GM23248 (cell line): ENCODE measurements at regions not wholly inside any gene's neighbourhood (a gene's known extent, or its start where the extent isn't known, plus 50 kb on each side); places are given as distances from the start of the nearest gene placed in this dataset.

Experiments
- DNase-seq: peaks from one replicate; pipeline ENCODE4 v3.0.0-alpha.2; 2015
- H2AFZ ChIP-seq: fragments of 200-600 bp; sonication (generic); 2 replicates; pipeline ENCODE4 v1.6.1; 2016; ENCODE audit warnings: antibody characterized with exemption
- H3F3A ChIP-seq: fragments of 200-600 bp; sonication (generic); 2 replicates; pipeline ENCODE4 v1.6.1; 2016; ENCODE audit warnings: mild to moderate bottlenecking, antibody characterized with exemption, mixed run types; ENCODE audit not compliant: insufficient read depth
- H3K27ac ChIP-seq: fragments of 200-600 bp; sonication (generic); 2 replicates; pipeline ENCODE4 v1.5.1; 2016; ENCODE audit warnings: mild to moderate bottlenecking
- H3K27me3 ChIP-seq: fragments of 200-600 bp; sonication (generic); replicated peaks from 2 replicates; pipeline ENCODE4 v1.6.1; 2016; ENCODE audit warnings: mild to moderate bottlenecking; ENCODE audit not compliant: insufficient read depth
- H3K36me3 ChIP-seq: fragments of 200-600 bp; sonication (generic); 2 replicates; pipeline ENCODE4 v1.6.1; 2016; ENCODE audit warnings: low read depth, mild to moderate bottlenecking
- H3K4me1 ChIP-seq: fragments of 200-600 bp; sonication (generic); 2 replicates; pipeline ENCODE4 v1.6.1; 2016; ENCODE audit warnings: mild to moderate bottlenecking; ENCODE audit not compliant: insufficient read depth
- H3K4me2 ChIP-seq: fragments of 200-600 bp; sonication (generic); one replicate; pipeline ENCODE4 v1.6.1; 2016; ENCODE audit warnings: mild to moderate bottlenecking; ENCODE audit not compliant: unreplicated experiment
- H3K4me3 ChIP-seq: fragments of 200-600 bp; sonication (generic); 2 replicates; pipeline ENCODE4 v1.5.1; 2016; ENCODE audit warnings: mild to moderate bottlenecking
- H3K79me2 ChIP-seq: fragments of 200-600 bp; sonication (generic); 2 replicates; pipeline ENCODE4 v1.6.1; 2016; ENCODE audit warnings: mild to moderate bottlenecking; ENCODE audit not compliant: insufficient read depth
- H3K9ac ChIP-seq: fragments of 200-600 bp; sonication (generic); 2 replicates; pipeline ENCODE4 v1.6.1; 2016; ENCODE audit warnings: mild to moderate bottlenecking
- H3K9me2 ChIP-seq: fragments of 200-600 bp; sonication (generic); 2 replicates; pipeline ENCODE4 v1.6.1; 2016; ENCODE audit warnings: mixed run types, mild to moderate bottlenecking, moderate library complexity; ENCODE audit not compliant: insufficient read depth
- H3K9me3 ChIP-seq: fragments of 200-600 bp; sonication (generic); one replicate; pipeline ENCODE4 v1.6.1; 2017; ENCODE audit warnings: low read depth
- H4K20me1 ChIP-seq: fragments of 200-600 bp; sonication (generic); 2 replicates; pipeline ENCODE4 v1.6.0; 2016; ENCODE audit not compliant: insufficient read depth
- EZH2 ChIP-seq: fragments of 200-600 bp; sonication (generic); IDR thresholded peaks from 2 replicates; pipeline ENCODE4 v1.6.1; 2018; ENCODE audit warnings: antibody characterized with exemption, mild to moderate bottlenecking; ENCODE audit not compliant: insufficient read depth, poor library complexity, severe bottlenecking
- EZH2phosphoT487 ChIP-seq: fragments of 200-600 bp; sonication (generic); IDR thresholded peaks from 2 replicates; pipeline ENCODE4 v1.6.1; 2018; ENCODE audit warnings: antibody characterized with exemption, moderate library complexity, mild to moderate bottlenecking, low read depth; ENCODE audit not compliant: insufficient read depth
- WGBS, 2 experiments: methylation state at CpG; one replicate each; pipeline ENCODE4 v1.1.6; 2015 to 2017; ENCODE audit warnings: low lambda C conversion rate in 2 of 2, low coverage in 1 of 2; ENCODE audit errors: missing lambda C conversion rate in 2 of 2; 5-methylcytosine and 5-hydroxymethylcytosine counted together
- in situ Hi-C: fragments of 300-500 bp; cut with MboI; formaldehyde crosslinking; loops from 2 replicates; pipeline ENCODE4 v1.15.0; 2020

- Histone ChIP-seq H3K4me2 (no peak overlapping the region), H2AFZ (no peak overlapping the region)
- TF ChIP-seq EZH2, result no peak
- no peak for TF ChIP-seq EZH2phosphoT487
Observed at GRCh38 chr5:118354797-118355196, 633.5 kb downstream of the DTWD2 start.

GRCh38 chr5:118353970-118354369 is 634.4 kb downstream of the DTWD2 start:
- Histone ChIP-seq H3K27ac (no peak overlapping the region), H3K9me3 (no peaks in the 10 kb centered on the region), H3K79me2 (no peaks in the 10 kb centered on the region), H4K20me1 (no peaks in the 10 kb centered on the region), H3K4me1 (no peaks in the 10 kb centered on the region), H3K27me3 (no peaks in the 10 kb centered on the region), H3K4me3 (no peak overlapping the region), H3K4me2 (no peak overlapping the region), H3K9me2 (no peaks in the 10 kb centered on the region), H3K36me3 (no peaks in the 10 kb centered on the region), H3F3A (no peaks in the 10 kb centered on the region), H2AFZ (no peak overlapping the region), H3K9ac (no peak overlapping the region)
- no peak for TF ChIP-seq EZH2phosphoT487
- TF ChIP-seq EZH2, result no peak
- in situ Hi-C loops, result no loop called here
- DNase-seq, result no peak

More at GRCh38 chr5:118354797-118355196, 633.5 kb downstream of the DTWD2 start:
- no peak overlapping the region for H3K9ac ChIP-seq
- no peak overlapping the region for H3K4me3 ChIP-seq
- no peaks in the 10 kb centered on the region for H3K36me3 ChIP-seq
- H3K9me3 ChIP-seq, result no peaks in the 10 kb centered on the region
- no peak overlapping the region for H3K27ac ChIP-seq
- H4K20me1 ChIP-seq, result no peaks in the 10 kb centered on the region
- no peaks in the 10 kb centered on the region for H3K9me2 ChIP-seq
- in situ Hi-C loops, result no loop called here
- DNase-seq, result no peak
- no peaks in the 10 kb centered on the region for H3K4me1 ChIP-seq
- no peaks in the 10 kb centered on the region for H3K79me2 ChIP-seq
- H3F3A ChIP-seq, result no peaks in the 10 kb centered on the region
- no peaks in the 10 kb centered on the region for H3K27me3 ChIP-seq

- no peaks in the 10 kb centered on the region for H3K27me3 ChIP-seq
- TF ChIP-seq EZH2phosphoT487 (no peak), EZH2 (no peak)
- H3K4me2 ChIP-seq, result no peak overlapping the region
- H3K9me3 ChIP-seq, result no peaks in the 10 kb centered on the region
- no peak overlapping the region for H3K27ac ChIP-seq
- no peaks in the 10 kb centered on the region for H3K79me2 ChIP-seq
- no peak overlapping the region for H3K4me3 ChIP-seq
- no peak overlapping the region for H2AFZ ChIP-seq
- H3F3A ChIP-seq, result no peaks in the 10 kb centered on the region
- H4K20me1 ChIP-seq, result no peaks in the 10 kb centered on the region
- H3K4me1 ChIP-seq, result no peaks in the 10 kb centered on the region
- in situ Hi-C loops, result no loop called here
- no peaks in the 10 kb centered on the region for H3K36me3 ChIP-seq
- no peak for DNase-seq
- H3K9ac ChIP-seq, result no peak overlapping the region
- no peaks in the 10 kb centered on the region for H3K9me2 ChIP-seq
Observed at GRCh38 chr5:118336468-118336867, 651.9 kb downstream of the DTWD2 start.

- no peak overlapping the region for H2AFZ ChIP-seq
- in situ Hi-C loops, result no loop called here
Observed at GRCh38 chr5:118327389-118327788, 661.0 kb downstream of the DTWD2 start.

GRCh38 chr5:118326481-118327045 is 661.8 kb downstream of the DTWD2 start:
- no peak overlapping the region for H3K4me2 ChIP-seq

More at GRCh38 chr5:118327389-118327788, 661.0 kb downstream of the DTWD2 start:
- H3K27me3 ChIP-seq, result no peaks in the 10 kb centered on the region
- no peak overlapping the region for H3K27ac ChIP-seq
- H3K9me3 ChIP-seq, result no peaks in the 10 kb centered on the region
- H3F3A ChIP-seq, result no peaks in the 10 kb centered on the region
- no peaks in the 10 kb centered on the region for H4K20me1 ChIP-seq
- H3K79me2 ChIP-seq, result no peaks in the 10 kb centered on the region
- no peaks in the 10 kb centered on the region for H3K4me1 ChIP-seq
- no peak overlapping the region for H3K4me2 ChIP-seq
- H3K9ac ChIP-seq, result no peak overlapping the region
- TF ChIP-seq EZH2, result no peak
- TF ChIP-seq EZH2phosphoT487, result no peak
- H3K4me3 ChIP-seq, result no peak overlapping the region
- DNase-seq, result no peak
- H3K9me2 ChIP-seq, result no peaks in the 10 kb centered on the region
- no peaks in the 10 kb centered on the region for H3K36me3 ChIP-seq
- 36 to 42% methylated on average over 3 of the region's 3 CpGs for WGBS, 2 experiments

More at GRCh38 chr5:118326481-118327045, 661.8 kb downstream of the DTWD2 start:
- TF ChIP-seq EZH2 (no peak), EZH2phosphoT487 (no peak)
- Histone ChIP-seq H3K36me3 (no peaks in the 10 kb centered on the region), H3K27me3 (no peaks in the 10 kb centered on the region), H3K79me2 (no peaks in the 10 kb centered on the region), H3K4me1 (no peaks in the 10 kb centered on the region), H3K9me3 (no peaks in the 10 kb centered on the region), H3F3A (no peaks in the 10 kb centered on the region), H3K9me2 (no peaks in the 10 kb centered on the region), H4K20me1 (no peaks in the 10 kb centered on the region), H3K27ac (no peak overlapping the region), H3K9ac (no peak overlapping the region), H3K4me3 (no peak overlapping the region), H2AFZ (no peak overlapping the region)
- WGBS, 2 experiments, result 69 to 74% methylated on average over 5 of the region's 5 CpGs
- in situ Hi-C loops, result no loop called here
- no peak for DNase-seq
